ENCODE measurements at regions not wholly inside any gene's neighbourhood (a gene's known extent, or its start where the extent isn't known, plus 50 kb on each side); places are given as distances from the start of the nearest gene placed in this dataset.

DNA sequence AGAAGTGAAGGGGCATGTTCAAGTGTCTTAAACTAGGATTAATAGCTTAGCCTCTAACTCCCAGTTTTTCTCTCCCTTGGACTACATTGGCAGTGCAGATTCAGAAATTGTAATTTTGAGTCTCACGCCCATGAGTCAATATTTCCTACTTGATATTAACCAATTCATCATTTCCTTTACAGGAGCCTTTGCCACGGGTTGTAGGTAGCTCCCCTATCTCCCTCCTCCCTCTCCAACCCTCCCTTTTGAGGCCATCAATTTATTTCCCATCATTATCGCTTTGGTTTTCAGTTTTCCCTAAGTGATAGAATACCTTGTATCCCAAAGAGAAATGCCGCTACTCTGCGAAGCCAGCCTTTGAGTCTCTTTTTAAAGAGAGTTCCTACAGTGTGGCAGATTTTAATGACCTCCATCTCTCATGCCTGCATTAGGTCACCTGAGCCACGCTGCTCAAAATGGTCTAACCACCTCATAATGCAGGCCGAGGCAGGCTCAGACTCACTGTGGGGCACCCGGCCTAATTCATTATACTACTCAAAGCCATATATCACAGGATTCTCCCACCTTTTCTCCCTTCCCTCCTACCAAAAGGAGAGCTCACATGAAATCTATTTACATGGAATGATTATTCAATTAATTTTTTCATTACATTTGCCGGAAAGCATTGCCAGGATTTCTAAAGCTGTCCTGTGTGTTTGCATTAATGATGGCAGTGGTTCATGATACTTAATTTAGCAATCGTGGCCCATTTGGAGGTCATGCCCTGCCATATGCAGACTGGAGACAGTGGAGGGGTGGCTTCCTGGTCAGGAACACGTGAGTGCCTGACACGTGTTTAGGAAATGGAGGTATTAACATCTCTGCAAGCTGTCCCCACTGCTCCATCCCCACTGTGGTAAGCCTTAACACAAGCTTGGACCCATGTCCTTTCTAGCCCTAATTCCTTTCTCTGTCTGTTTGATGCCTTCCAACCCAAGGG is 448.2 kb upstream of the AUTS2 start:
- no peak for DNase-seq

DNA sequence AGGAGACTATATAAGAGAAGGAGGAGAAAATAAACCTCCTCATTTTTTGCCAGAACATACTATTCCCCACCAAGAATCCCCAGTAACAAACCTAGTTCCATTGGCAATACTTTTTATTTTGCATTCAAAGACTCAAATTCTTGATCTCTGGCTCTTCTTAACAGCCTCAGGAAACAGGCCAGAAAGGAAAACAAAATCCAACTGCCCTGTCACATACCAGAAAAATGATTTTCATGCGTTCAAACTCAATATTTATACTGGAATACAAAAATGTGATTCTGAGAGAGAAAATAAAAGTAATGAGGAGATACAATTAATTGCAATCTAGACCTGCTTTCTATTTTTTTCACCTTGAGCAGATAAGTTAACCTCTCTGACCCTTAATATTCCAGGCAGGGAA is 435.9 kb upstream of the AUTS2 start:
- DNase-seq = no peak

DNA sequence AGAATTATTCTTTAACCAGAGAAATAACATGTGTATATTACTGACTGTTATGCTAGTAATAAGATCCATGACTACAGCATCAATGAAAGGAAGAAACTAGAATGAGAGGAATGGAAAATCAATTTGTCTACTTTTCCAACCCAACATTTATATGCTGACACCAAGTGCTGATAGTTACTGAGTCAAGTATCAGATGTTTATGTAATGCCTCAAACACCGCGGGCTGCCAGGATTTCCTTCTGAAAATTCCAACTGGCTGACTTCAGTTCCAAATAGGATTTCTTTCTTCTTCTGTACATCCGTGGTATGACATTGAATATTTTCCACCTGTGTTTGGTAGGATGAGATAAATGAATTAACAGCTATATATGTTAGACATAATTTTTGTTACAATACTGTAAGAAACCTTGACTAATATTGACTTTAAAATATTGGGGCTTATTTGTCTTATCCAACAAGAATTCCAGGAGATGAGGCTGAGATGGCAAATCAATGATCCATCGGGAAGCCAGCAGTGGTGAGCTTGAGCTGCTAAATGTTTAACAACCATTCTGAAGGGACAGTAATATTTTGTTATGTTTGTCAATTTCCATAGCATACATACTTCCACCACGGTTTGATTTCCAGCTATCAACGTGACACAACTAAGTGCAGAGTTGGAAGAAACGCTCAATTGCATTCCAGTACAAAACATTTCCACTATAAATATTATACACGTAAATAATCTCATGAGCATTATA is 435.2 kb upstream of the AUTS2 start:
- no peak for DNase-seq

DNA sequence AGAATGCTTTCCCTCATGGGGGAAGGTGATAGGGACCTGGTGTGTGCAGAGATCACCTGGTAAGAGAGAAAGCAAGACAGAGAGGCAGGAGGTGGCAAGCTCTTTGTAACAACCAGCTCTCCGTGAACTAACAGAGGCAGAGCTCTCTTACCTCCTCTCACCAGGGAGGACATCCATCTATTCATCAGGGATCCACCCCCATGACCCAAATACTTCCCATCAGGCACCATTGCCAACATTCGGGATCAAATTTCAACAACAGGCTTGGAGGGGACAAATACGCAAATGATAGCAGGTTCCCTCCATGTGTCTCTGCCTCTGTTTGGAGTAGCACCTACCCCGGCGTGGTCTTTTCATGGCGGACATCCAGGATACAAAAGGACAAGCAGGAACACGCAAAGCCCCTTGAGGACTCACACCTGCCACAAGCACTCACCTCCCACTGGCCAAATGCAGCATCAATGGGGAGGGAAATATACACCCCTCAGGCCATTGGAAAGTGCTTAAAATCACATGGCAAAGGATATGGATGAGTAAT is 431.2 kb upstream of the AUTS2 start:
- DNase-seq = no peak

DNA sequence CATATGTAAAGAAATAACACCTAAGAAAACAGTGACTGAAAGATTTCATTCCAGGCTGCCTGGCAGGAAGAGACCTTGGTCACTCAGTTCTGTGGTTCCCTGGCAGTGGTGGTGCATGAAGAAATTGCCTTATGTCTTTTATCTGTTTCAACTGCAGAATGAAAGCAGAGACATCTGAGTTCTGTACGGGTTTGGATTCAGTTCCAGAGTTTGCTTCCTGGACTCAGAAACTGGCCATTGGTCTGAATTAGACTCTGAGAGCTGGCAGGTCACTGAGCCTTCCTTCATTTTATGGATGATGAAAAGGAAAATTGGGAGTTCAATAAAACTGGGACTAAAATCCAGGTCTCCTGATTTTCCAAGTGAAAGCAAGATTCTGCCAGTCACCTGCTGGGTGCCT is 428.9 kb upstream of the AUTS2 start:
- no peak for DNase-seq

DNA sequence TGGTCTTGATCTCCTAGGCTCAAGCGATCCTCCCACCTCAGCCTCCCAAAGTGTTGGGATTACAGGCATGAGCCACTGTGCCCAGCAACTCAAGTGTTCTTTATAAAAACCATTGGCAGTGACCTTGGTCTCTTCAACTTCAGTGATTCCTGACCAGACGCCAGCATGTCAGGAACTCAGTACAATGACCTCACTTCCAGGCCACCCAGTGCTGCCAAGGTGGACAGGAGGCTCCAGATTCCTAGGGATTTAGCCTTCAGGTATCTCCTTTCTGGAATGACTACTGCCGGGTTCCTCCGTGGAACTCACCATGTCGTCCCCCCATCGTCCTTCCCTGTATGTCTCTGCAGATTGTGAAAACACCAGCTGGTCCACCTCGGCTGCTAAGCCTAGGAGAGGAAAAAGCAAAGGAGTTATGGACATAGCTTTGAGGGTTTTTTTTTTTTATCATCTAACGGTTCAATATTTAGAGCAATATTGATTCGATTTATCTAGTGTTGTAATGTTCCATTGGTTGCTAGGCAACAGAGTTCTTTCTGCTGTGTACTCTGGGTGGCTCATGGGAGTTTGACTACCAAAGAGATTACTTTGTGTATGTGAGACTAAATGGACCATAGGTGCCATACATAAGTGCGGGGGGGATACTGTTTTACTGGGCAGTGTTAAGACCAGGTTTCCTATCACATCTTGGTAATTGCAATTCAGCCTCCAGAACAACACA is 425.8 kb upstream of the AUTS2 start:
- DNase-seq = no peak

DNA sequence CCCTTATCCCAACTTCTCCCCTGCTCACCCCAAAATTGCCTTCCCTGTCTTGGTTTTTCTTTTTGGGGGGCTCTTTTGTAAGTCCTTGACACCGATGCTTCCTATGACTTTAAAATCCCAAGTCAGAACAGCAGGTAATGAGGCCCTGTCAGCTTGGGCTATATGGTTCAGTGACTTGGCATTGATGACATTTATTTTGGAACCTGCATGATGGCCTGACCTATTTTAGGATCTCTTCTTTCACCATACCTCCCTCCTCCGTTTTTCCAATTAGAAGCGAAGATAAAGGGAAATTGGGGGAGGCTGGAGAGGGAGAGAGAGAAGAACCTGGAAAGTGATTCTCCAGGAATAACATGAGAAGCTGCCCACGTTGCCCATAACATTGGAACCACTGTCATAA is 424.9 kb upstream of the AUTS2 start:
- no peak for DNase-seq

DNA sequence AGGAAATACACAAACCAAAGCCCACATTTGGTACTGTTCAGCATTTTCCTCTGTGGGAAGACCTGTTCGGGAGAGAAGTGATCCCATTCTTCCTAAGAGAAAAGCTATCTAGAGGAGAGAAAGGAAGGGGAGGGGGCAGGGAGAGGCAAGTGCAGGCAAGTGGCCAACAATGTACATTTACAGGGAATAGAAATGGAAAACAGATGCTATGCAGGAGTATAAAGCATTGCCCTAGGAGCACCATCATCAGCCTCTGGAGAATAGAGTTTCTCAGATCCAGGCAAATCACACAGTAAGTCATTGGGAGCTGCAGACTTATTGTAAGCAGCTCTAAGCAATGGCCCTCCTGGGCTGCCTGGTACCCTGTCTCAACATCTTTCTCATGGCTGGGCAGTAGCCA is 424.4 kb upstream of the AUTS2 start:
- DNase-seq = no peak

DNA sequence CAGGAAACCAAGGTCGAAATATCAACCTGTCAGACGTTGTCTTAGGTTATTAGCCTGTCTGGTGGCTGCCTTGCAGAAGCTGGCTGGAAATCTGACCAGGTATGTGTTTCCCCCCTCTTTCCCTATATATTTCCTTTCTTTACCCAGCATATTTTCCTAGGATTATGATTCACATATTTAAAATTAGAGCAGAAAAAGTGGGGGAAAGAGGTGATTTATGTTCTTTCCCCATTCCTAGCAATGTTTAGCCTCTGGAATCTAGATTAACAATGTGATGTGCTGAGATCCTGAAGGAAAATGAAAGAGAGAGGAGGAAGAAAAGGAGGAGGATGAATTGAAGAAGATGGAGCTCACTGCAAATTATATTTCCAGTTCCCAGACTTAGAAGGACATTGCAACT is 421.4 kb upstream of the AUTS2 start:
- DNase-seq = no peak

DNA sequence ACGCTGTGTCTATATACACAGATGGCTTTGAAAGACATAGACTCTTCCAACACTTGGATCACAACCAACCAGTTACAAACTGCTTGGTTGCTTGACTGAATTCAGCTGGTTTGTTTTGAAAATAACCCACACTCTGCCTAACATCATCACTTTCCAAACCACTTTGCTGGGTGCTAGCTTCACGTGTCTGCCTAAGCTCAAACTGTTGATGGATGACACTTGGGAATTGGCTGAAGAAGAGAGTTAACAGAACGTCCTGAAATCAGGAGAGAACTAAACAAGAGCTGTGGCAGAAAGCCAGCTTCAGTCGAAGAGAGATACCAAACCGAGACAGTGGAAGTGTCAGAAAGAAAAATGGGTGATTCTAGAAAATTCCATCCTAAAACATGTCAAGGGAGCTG is 420.8 kb upstream of the AUTS2 start:
- DNase-seq = no peak

DNA sequence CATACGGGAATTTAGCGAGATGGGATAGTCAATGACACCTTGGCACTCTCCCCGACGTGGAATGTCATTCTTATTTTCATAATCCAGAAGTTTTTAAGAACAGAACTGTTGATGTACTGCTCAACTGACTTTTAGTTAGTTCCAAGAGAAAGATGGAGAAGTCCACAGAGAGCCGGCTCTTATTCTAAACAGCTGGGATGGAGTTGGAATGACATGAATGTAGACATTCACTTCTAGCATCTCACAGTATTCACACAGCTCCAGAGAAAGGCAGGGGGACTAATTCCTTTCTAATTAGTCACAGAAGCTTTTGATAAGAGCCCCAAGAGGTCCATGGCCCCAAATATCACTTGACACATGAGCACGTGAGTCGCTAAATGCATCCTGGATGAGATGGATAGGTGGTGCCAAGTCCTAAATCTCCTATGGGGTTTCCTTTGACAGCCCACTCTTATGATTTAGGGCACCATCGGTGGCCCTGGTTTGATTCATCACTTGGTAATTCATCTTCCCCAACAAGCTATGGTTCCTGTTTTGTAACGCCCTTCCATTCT is 420.3 kb upstream of the AUTS2 start:
- no peak for DNase-seq

DNA sequence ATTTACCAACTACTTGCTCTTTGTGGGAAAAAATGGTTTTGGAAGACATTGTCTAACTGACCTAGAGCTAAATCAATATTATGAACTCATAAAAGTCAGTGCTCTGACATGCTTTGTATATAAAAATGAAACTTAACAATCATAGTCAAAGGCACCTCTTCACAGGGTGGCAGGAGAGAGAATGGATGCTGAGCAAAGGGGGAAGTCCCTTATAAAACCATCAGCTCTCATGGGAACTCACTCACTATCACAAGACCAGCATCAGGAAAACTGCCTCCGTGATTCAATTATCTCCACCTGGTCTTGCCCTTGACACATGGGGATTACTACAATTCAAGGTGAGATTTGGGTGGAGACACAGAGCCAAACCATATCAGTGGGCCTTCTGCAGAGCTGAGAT is 417.6 kb upstream of the AUTS2 start:
- no peak for DNase-seq

DNA sequence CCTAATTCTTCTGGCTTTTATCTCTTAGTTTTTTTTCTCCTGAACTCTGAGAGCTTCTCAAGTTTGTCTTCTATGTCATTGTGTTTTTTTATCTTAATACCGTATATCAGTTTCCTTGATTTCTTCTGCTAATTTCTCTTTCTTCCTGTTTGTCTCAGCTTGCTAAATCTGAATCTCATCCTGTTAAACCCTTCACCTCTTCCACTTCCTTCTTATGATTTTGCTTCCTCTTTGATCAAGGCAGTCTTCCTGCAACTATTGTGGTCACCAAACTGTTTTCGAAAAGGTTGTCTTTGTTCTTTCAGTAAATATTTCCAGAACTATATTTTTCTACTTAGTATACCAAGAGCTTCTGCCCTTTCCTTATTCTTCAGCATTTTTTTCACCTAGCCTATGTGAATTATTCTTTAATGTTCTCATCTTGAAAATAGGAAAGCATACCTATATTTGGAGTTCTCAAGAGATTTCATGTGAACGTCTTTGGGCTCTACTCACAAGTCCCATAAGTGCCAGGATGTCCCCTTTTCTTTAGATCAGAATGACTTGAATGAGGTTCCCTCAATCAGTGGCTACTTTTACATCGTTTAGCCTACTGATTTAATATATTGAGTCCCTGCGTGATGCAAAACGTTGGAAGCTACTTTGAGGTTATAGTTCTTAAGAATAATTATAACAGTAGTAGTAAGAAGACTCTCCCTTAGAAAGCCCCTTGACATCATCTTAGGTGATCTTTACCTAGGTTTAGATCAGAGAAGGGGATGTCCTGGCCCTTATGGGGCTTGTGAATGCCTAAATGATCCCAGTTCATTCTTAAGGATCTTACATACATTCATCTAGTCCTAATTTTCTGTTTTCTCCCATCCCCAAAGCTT is 415.4 kb upstream of the AUTS2 start:
- no peak for DNase-seq

DNA sequence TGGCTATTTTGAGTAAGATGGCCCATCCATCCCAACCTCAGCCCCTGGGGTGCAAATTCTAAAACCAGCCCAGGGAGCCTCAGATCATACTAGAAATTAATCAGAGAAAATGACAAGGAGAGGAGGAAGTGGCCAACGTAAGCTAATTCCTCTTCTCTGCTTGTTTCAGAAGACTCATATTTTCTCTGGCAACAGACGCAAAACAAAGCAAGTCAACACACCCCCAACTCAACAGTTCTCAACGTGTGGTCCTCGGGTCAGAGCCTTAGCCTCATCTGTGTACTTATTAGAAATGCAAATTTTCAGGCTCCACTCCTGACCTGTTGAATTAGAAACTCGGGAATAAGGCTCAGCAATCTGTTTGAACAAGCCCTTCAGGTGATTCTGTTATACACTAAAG is 413.9 kb upstream of the AUTS2 start:
- DNase-seq = no peak

DNA sequence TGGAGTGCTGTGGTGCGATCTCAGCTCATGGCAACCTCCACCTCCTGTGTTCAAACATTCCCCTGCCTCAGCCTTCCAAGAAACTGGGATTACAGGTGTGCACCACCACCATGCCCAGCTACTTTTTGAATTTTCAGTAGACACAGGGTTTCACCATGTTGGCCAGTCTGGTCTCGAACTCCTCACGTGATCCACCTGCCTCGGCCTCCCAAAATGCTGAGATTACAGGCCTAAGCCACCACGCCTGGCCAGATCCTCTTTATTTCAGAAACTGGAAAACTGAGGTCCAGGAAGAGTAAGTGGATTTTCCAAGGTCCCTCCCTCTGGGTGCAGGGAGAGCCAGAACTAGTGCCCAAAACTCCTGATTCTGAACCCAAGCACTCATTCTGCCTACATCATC is 413.1 kb upstream of the AUTS2 start:
- no peak for DNase-seq

DNA sequence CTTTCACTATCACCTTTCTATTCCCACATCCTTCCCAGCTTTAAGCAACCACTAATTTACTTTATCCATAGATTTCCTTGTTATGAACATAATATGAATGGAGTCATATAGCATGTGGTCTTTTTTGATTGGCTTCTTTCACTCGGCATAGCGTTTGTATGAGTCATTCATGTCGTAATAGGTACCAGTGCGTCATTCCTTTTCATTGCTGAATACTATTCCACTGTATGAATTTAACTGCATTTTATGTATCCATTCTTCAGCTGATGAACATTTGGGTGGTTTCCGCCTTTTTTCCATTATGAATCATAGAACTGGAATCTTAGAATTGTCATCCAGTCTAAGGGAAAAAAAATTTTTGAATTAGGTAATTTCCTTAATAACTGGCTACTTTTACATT is 411.3 kb upstream of the AUTS2 start:
- no peak for DNase-seq

DNA sequence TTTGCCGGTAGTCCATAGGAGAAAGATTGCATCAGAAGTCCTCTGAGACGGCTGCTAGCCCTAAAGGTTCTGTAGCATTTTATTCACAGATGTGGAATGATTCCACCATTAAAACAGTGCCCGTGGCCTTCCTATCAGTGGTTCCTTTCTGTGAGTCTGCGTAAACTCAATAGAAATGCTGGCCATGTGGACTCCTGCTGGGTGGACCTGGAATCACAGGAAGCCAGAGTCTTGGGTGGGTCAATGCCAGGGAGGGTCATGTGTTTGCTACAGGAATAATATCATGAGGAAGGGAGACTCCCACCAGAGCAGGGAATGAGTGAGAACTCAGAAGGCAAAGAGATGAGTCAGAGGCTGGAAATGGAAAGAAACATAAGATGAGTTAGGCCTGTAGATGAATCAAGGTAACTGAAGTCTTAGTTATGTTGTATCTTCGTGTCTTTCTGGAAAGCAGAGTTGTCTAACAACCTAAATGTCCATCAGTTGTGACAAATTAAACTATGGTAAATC is 410.4 kb upstream of the AUTS2 start:
- DNase-seq = no peak

DNA sequence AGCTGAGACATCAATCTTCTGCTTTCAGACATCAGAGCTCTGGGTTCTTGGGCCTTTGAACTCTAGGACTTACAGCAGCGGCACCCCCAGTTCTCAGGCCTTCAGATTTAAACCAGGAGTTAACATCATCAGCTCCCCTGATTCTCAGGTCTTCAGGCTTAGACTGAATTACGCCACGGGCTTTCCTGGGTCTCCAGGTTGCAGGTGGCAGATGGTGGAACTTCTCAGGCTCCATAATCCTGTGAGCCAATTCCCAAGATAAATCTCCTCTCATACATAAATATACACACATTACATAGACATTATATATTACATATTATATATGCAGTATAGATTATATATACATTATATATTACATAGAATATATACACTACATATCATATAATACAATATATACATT is 408.9 kb upstream of the AUTS2 start:
- DNase-seq = no peak

DNA sequence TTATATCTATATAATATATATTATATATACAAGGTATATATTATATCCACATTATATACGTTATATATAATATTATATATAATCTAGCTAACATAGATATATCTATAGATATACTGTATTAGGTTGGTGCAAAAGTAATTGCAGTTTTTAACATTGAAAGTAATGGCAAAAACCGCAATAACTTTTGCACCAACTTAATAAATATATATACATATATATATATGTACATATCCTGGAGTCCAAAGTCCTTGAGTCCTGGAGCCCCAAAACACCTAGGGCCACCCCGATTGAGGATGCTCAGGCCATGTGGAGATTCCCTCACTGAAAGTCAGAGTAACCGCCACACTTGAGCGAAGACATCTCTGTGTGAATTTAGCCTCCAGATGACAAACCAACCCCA is 408.2 kb upstream of the AUTS2 start:
- no peak for DNase-seq

DNA sequence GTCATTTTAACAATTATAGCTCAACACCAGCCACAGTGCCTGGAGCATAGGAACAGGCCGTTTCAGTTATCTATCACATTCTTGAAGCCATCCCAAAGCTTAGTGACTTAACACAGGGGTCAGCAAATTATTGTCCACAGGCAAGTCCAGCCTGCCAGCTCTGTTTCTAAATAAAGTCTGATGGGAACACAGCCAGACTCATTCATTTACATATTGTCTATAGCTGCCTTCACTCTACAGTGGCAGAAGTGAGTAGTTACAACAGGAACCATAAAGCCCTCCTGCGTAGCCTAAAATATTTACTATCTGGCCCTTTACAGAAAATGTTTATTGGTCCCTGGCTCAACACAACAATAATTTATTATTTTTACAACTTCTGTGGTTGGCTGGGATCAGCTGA is 407.5 kb upstream of the AUTS2 start:
- no peak for DNase-seq

DNA sequence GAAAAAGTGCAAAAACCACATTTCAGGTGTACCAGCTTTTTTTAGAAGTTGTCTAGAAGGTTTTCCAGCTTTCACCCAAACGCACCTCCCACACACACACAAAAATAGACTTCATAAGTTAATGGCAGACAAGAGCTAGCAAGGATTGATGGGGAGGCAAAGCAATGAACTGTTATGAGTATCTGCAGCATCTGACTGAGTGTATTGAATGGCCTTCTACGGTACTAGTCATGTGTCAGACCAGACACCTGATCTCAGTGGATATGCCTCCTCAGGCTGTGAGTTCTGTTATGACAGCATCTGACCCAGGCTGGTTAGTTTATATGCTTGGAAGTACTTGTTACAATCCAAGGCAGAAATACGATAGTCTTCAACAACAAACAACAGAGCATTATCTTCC is 406.1 kb upstream of the AUTS2 start:
- no peak for DNase-seq

DNA sequence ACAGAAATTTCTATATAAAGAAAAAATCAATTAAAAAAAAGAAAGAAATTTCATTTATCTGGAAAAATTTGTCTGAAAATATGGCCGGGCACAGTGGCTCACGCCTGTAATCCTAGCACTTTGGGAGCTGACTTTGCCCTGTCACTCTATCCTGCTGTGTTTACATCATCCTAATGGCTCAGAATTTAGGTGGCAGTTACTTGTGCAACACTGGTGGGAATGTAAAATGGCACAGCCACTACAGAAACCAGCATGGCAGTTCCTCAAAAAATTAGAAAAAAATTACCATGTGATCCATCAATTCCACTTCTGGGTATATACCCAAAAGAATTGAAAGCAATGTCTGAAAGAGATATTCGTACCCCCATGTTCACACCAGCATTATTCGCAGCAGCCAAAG is 405.2 kb upstream of the AUTS2 start:
- no peak for DNase-seq
